Keratinocyte (primary cell): ENCODE measurements at regions not wholly inside any gene's neighbourhood (a gene's known extent, or its start where the extent isn't known, plus 50 kb on each side); places are given as distances from the start of the nearest gene placed in this dataset.

ENCODE experiments used
- CTCF ChIP-seq, 3 experiments: IDR thresholded peaks in 1 of 3; conservative IDR thresholded peaks in 1 of 3; optimal IDR thresholded peaks in 1 of 3; 2 replicates in 2 of 3; 3 replicates in 1 of 3; pipeline versions ENCODE3 to v1.5.1; 2011; ENCODE audit warnings: low read length in 3 of 3, mild to moderate bottlenecking in 3 of 3, moderate library complexity in 2 of 3, control low read depth in 1 of 3, inconsistent platforms in 1 of 3; ENCODE audit not compliant: insufficient read depth in 2 of 3; ENCODE audit errors: extremely low read depth in 1 of 3
- EZH2 ChIP-seq: IDR thresholded peaks from one replicate; pipeline ENCODE4 v1.6.1; 2012; ENCODE audit warnings: inconsistent platforms, mild to moderate bottlenecking, low read length, moderate library complexity

- TF ChIP-seq EZH2 (no peak), CTCF (optimal IDR thresholded peaks at IDR 0.05 in 1 of 3, IDR thresholded peaks at IDR 0.05 in 1 of 3, conservative IDR thresholded peaks at IDR 0.05 in 1 of 3; ENCODE audit: extremely low read depth in 1 of 3, insufficient read depth in 2 of 3, low read length in 3 of 3) (no peak)
Observed at GRCh38 chr4:24026596-24026995, 136.7 kb upstream of the PPARGC1A start.
